ENCODE measurements at regions not wholly inside any gene's neighbourhood (a gene's known extent, or its start where the extent isn't known, plus 50 kb on each side); places are given as distances from the start of the nearest gene placed in this dataset.
A peak's percentile ranks its signal among the peaks of the same experiment; 100 is the strongest.

DNA sequence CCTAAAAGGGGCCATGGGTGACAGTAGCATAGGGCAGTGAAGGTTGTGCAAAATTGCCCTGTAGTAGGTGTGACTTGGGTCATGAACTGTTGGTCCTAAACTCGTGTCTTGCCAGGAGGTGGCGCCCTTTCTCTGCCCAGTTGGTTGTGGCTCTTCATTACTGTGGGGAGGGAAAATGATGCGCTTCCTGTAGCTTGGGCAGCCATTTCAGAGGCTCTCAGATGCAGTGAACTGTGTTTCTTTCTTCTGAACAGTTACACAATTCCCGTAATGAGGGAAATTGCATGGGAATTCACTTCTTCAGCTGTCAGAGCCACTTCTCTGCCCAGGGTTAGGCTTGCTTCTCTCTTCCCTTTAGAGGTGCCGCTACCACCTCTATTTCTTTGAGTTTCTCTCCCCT, 148.1 kb upstream of the NRXN3 start:
- H3K27me3 Mint-ChIP-seq = peaks cover 8% of the 10 kb centered on the region
- Histone ChIP-seq H3K9me3 (ENCODE audit: control extremely low read depth in 1 of 3, control insufficient read depth in 2 of 3, insufficient read depth in 1 of 3, low read length in 2 of 3) (no peaks in the 10 kb centered on the region), H3K27me3 (replicated peaks in 1 of 4; ENCODE audit: control extremely low read depth in 1 of 4, control insufficient read depth in 3 of 4, insufficient read depth in 4 of 4, low read length in 3 of 4) (peaks cover 0 to 5% (median 0%) of the 10 kb centered on the region in 4 experiments), H3K9ac (ENCODE audit: low read length) (no peak overlapping the region), H3K36me3 (replicated peaks in 1 of 2; ENCODE audit: control extremely low read depth in 1 of 2, control insufficient read depth in 1 of 2, extremely low read depth in 1 of 2, insufficient read depth in 2 of 2, low read length in 1 of 2) (no peaks in the 10 kb centered on the region), H3K4me3 (ENCODE audit: control extremely low read depth in 1 of 5, extremely low read depth in 1 of 5, insufficient read depth in 1 of 5, low read depth in 2 of 5, low read length in 4 of 5) (no peak overlapping the region), H3K4me1 (ENCODE audit: control insufficient read depth in 2 of 2, insufficient read depth in 2 of 2, low read length in 2 of 2) (no peaks in the 10 kb centered on the region), H4K20me1 (ENCODE audit: control insufficient read depth, insufficient read depth, low read length, poor library complexity, severe bottlenecking) (no peaks in the 10 kb centered on the region), H3K79me2 (ENCODE audit: control insufficient read depth, insufficient read depth, low read length) (no peaks in the 10 kb centered on the region), H3K27ac (ENCODE audit: low read length in 2 of 2) (no peak overlapping the region), H3K4me2 (replicated peaks; ENCODE audit: low read depth, low read length, poor library complexity, severe bottlenecking) (no peak overlapping the region), H2AFZ (ENCODE audit: insufficient read depth, low read depth, low read length, poor library complexity, severe bottlenecking) (no peak overlapping the region)
- ATAC-seq (ENCODE audit: low read depth) (no peak), DNase-seq (peak; percentile 13)
- no peak for TF ChIP-seq EZH2 (IDR thresholded peaks at IDR 0.05; ENCODE audit: borderline replicate concordance, insufficient read depth, low read depth, low read length, poor library complexity, severe bottlenecking)
- TF ChIP-seq, protein P1, sequence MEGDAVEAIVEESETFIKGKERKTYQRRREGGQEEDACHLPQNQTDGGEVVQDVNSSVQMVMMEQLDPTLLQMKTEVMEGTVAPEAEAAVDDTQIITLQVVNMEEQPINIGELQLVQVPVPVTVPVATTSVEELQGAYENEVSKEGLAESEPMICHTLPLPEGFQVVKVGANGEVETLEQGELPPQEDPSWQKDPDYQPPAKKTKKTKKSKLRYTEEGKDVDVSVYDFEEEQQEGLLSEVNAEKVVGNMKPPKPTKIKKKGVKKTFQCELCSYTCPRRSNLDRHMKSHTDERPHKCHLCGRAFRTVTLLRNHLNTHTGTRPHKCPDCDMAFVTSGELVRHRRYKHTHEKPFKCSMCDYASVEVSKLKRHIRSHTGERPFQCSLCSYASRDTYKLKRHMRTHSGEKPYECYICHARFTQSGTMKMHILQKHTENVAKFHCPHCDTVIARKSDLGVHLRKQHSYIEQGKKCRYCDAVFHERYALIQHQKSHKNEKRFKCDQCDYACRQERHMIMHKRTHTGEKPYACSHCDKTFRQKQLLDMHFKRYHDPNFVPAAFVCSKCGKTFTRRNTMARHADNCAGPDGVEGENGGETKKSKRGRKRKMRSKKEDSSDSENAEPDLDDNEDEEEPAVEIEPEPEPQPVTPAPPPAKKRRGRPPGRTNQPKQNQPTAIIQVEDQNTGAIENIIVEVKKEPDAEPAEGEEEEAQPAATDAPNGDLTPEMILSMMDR (IDR thresholded peaks at IDR 0.05) = peak; percentile 11
- WGBS (ENCODE audit: insufficient coverage) = 0% methylated on average over 1 of the region's 5 CpGs
- no peaks in the 10 kb centered on the region for H3K9me3 Mint-ChIP-seq (ENCODE audit: insufficient read depth)
- CTCF ChIA-PET = no interaction called here
- no peak overlapping the region for H3K4me3 Mint-ChIP-seq
- POLR2A ChIA-PET = no interaction called here
- intact Hi-C loops (cut with micrococcal nuclease) = no loop called here
- no peaks in the 10 kb centered on the region for H3K4me1 Mint-ChIP-seq
- no peak overlapping the region for H3K27ac Mint-ChIP-seq

DNA sequence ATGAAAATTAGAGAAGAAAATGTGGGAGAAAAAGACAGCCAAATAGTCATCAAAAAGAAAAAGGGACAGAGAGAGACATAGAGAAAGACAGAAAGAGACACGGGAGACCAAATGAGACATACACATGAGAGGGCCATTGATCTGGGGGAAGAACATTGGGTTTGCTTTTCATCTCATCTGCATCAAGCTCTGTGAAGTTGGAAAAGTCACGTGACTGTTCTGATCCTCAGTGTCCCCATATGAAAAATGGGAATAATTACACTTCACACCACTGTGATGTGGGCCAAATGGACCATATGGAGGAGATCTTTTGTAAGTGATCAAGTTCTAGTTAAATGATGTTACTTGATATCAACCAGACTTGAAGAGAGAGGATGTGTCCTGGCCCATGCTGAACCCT, 147.1 kb upstream of the NRXN3 start:
- no peaks in the 10 kb centered on the region for H4K20me1 ChIP-seq (ENCODE audit: control insufficient read depth, insufficient read depth, low read length, poor library complexity, severe bottlenecking)
- CTCF ChIA-PET = no interaction called here
- no peaks in the 10 kb centered on the region for H3K4me1 ChIP-seq (ENCODE audit: control insufficient read depth in 2 of 2, insufficient read depth in 2 of 2, low read length in 2 of 2)
- ATAC-seq (ENCODE audit: low read depth) (no peak), DNase-seq (no peak)
- no peak overlapping the region for H3K4me3 ChIP-seq (ENCODE audit: control extremely low read depth in 1 of 5, extremely low read depth in 1 of 5, insufficient read depth in 1 of 5, low read depth in 2 of 5, low read length in 4 of 5)
- intact Hi-C loops (cut with micrococcal nuclease) = no loop called here
- Mint-ChIP-seq H3K9me3 (ENCODE audit: insufficient read depth) (no peaks in the 10 kb centered on the region), H3K4me3 (no peak overlapping the region), H3K4me1 (no peaks in the 10 kb centered on the region), H3K27me3 (peaks cover 8% of the 10 kb centered on the region), H3K27ac (no peak overlapping the region)
- 73% methylated on average over 2 of the region's 2 CpGs for WGBS (ENCODE audit: insufficient coverage)
- H2AFZ ChIP-seq (ENCODE audit: insufficient read depth, low read depth, low read length, poor library complexity, severe bottlenecking) = no peak overlapping the region
- H3K9ac ChIP-seq (ENCODE audit: low read length) = no peak overlapping the region
- TF ChIP-seq, protein P1 (IDR thresholded peaks at IDR 0.05) = no peak
- no peak for TF ChIP-seq EZH2 (IDR thresholded peaks at IDR 0.05; ENCODE audit: borderline replicate concordance, insufficient read depth, low read depth, low read length, poor library complexity, severe bottlenecking)
- H3K27ac ChIP-seq (ENCODE audit: low read length in 2 of 2) = no peak overlapping the region
- H3K79me2 ChIP-seq (ENCODE audit: control insufficient read depth, insufficient read depth, low read length) = no peaks in the 10 kb centered on the region
- no peaks in the 10 kb centered on the region for H3K9me3 ChIP-seq (ENCODE audit: control extremely low read depth in 1 of 3, control insufficient read depth in 2 of 3, insufficient read depth in 1 of 3, low read length in 2 of 3)
- POLR2A ChIA-PET = no interaction called here
- H3K27me3 ChIP-seq (replicated peaks in 1 of 4; ENCODE audit: control extremely low read depth in 1 of 4, control insufficient read depth in 3 of 4, insufficient read depth in 4 of 4, low read length in 3 of 4) = peaks cover 0 to 5% (median 0%) of the 10 kb centered on the region in 4 experiments
- H3K36me3 ChIP-seq (replicated peaks in 1 of 2; ENCODE audit: control extremely low read depth in 1 of 2, control insufficient read depth in 1 of 2, extremely low read depth in 1 of 2, insufficient read depth in 2 of 2, low read length in 1 of 2) = no peaks in the 10 kb centered on the region
- H3K4me2 ChIP-seq (replicated peaks; ENCODE audit: low read depth, low read length, poor library complexity, severe bottlenecking) = no peak overlapping the region

Data from B cell (primary cell).